Stimulated activated CD8-positive, alpha-beta memory T cell treated with anti-CD3 and anti-CD28 coated beads, Interleukin-4, amount 100 ng/mL, for 1 hour (primary cell): ENCODE measurements at regions not wholly inside any gene's neighbourhood (a gene's known extent, or its start where the extent isn't known, plus 50 kb on each side); places are given as distances from the start of the nearest gene placed in this dataset.

Experiments
- DNase-seq, 2 donors: peaks; one replicate each; pipeline ENCODE4 v3.0.0-alpha.2; 2020; ENCODE audit warnings: low read depth in 2 of 2, low spot score in 1 of 2

DNA sequence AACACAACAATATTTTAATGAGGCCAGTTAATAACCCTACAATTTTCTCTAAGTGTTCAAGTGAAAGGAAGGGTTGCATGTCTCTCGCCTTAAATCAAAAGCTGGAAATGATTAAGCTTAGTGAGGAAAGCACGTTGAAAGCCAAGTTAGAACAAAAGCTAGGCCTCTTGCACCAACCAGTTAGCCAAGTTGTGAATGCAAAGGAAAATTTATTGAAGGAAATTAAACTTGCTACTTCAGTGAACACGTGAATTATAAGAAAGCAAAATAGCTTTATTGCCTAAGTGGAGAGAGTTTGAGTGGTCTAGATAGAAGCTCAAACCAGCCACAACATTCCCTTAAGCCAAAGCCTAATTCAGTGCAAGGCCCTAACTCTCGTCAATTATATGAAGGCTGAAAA is 135.6 kb downstream of the DUSP10 start:
- DNase-seq = no peak

- DNase-seq = no peak
Measured at GRCh38 chr1:221608835-221609320, 133.0 kb downstream of the DUSP10 start.

GRCh38 chr1:221611656-221612046 is 130.2 kb downstream of the DUSP10 start:
- no peak for DNase-seq

DNA sequence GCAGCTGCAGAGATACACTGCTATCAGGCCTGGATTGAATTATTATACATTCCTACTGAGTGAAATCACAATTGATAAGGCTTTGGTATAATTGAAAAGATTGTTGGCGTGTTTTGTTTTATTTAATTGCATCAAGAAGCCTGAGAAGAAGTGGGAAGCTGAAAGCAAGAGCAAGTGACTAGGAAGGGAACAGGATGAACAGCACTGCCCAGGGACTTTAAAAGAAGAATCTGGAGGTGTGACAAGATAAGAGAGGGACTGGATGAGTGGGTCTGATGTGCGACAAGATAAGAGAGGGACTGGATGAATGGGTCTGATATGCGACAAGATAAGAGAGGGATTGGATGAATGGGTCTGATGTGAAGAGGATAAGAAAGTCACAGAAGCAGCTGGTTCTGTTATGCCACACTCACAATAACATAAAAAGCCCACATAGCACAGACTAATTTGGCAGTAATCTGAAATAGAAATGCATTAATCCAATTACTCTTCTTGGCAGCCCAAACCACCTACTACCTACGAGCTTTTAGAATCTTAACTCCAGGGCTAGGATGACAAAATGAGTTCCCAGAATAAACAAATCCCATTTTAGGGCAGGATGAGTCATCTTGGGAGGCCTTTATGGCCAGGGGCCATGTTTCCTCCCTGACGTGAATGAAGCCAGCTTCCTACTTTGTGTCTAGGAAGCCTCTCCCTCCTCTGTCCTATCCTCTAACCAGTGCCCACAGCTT is 129.7 kb downstream of the DUSP10 start:
- no peak for DNase-seq

GRCh38 chr1:221620437-221621384 is 121.2 kb downstream of the DUSP10 start:
- no peak for DNase-seq

DNA sequence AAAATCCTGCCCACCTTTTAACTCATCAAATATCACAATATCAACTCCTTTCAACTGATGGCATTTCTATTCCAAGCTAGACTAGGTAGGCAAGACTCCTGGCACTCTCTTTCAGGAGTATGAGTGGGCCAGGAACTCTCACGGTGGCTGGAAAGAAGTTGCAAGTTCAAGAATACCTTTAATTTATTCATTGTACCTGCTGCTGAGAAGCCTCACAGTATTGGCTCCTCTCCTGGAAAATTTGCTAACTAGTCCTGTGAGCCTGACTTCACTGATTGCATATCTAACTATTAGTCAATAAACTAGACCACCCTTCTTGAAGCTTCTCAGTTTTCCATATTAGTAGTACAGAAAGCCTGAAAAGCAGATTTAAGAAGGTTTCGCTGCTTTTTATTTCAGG is 120.2 kb downstream of the DUSP10 start:
- DNase-seq = no peak

DNA sequence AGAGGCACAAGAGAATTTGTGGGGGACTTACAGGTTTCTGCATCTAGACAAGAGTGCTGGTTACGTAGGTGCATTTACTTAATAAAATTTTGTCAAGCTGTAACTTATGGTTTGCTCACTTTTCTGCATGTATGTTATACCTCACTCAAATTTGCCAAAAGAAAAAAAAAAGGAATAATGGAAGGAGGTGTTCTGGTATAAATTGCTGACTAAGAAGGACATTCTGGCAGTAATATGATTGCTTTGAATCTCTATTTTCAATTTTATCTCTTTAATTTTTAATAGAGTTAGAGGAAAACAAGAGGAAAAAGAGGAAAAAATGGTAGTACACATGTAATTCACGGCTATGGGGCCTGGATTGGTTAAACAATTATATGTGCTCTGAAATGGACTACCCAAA is 119.5 kb downstream of the DUSP10 start:
- no peak for DNase-seq

- no peak for DNase-seq
Measured at GRCh38 chr1:221625026-221625425, 116.9 kb downstream of the DUSP10 start.

GRCh38 chr1:221626041-221626440 is 115.8 kb downstream of the DUSP10 start:
- DNase-seq = no peak

- DNase-seq = no peak
Measured at GRCh38 chr1:221630236-221630635, 111.7 kb downstream of the DUSP10 start.

GRCh38 chr1:221631556-221631955 is 110.3 kb downstream of the DUSP10 start:
- no peak for DNase-seq

DNA sequence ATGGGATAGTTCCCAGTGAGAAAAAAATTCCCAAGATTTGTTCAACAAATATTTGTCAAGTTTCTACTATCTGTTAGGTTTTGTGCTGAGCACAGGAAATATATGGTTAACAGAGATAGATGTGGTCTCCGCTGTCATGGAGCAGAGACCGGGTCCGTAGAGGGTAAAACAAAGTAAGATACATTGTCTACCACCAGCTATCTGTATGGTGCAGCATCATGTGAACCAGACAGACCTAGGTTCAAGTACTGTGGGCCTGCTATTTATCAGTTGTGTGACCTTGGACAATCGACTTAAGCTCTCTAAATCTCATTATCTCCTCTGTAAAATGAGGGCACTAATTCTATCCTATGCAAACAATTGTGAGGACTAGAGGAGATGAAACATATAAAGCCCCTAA is 109.8 kb downstream of the DUSP10 start:
- no peak for DNase-seq

- no peak for DNase-seq
Measured at GRCh38 chr1:221633841-221634409, 108.0 kb downstream of the DUSP10 start.

- DNase-seq = no peak
Measured at GRCh38 chr1:221634606-221635005, 107.3 kb downstream of the DUSP10 start.

GRCh38 chr1:221635305-221635704 is 106.6 kb downstream of the DUSP10 start:
- no peak for DNase-seq

DNA sequence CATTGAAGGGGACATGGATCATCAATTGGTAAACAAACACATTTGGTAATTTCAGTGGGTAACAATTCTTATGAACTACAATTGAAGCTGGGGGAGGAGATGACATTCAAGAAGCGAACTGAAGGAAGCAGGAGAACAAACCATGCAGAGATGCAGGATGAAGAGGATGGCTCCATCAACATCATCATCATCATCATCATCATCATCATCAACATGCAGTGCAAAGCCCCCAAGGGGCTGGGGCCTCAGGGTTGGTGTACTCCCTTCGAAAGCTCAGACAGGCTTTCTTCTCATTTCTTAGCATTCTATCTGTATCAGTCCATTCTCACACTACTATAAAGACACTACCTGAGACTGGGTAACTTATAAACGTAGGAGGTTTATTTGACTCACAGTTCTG is 105.8 kb downstream of the DUSP10 start:
- no peak for DNase-seq

- no peak for DNase-seq
Measured at GRCh38 chr1:221636967-221637366, 104.9 kb downstream of the DUSP10 start.

- DNase-seq = no peak
Measured at GRCh38 chr1:221637641-221638041, 104.2 kb downstream of the DUSP10 start.

DNA sequence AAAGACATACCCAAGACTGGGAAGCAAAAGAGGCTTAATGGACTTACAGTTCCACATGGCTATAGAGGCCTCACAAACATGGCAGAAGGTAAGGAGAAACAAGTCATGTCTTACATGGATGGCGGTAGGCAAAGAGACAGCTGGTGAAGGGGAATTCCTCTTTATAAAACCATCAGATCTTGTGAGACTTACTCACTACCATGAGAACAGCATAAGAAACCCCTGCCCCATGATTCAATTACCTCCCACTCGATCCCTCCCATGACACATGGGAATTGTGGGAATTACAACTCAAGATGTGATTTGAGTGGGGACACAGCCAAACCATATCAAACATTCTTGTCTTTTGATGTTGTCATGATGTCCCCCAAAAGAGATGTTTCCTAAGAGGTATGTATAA is 103.3 kb downstream of the DUSP10 start:
- DNase-seq = no peak

DNA sequence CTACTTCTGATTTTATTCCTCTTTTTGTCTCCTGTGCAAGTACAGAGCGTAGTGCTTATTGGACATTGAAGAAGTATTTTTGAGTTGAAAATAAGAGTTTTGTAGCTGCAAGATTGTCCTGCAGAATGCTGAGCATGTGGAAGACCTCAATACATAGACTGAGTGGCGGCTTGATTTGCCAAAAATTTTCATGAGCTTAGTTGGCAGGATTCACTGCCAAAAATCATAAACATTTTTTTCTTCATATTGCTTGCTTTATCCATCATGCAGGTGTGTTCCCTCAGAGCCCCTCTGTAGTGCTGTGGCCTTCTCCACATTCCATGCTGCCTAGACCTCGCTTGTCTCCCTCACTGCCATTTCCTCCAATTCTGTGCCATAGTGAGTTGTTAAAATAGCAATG is 100.1 kb downstream of the DUSP10 start:
- DNase-seq = no peak

DNA sequence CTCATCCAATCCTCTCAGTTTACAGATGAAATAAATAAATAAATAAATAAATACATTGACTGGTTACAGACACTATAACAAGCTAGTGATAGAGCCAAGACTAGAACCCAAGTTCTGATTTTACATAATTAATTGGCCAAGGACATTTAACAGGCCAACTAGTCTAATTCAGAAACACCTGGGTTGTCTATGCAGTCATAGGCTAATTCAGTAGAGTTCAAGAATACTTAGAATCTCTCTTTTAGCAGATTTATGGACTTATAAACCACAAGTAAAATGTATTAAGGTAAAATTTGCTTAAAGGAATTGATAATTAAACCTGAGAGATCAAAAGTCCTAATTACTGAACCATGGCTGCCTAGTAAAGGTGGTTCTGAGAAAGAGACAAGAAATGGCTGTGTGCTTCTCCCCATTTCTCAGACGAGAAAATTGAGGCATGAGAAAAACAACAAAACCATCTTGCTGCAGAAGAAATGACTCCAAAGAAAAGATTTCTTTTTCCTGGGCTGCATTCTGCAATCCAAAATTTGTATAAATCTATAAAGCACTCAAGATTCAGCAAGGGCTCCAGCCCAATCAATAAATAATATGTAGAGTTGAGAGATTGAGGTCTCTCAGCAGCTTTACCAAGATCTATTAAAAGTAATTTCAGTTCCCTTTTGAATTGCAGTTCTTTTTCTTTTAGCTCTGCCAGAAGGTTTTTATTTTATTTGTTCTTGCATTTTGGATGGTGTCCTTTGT is 98.3 kb downstream of the DUSP10 start:
- no peak for DNase-seq
